ENCODE measurements at regions not wholly inside any gene's neighbourhood (a gene's known extent, or its start where the extent isn't known, plus 50 kb on each side); places are given as distances from the start of the nearest gene placed in this dataset.

DNA sequence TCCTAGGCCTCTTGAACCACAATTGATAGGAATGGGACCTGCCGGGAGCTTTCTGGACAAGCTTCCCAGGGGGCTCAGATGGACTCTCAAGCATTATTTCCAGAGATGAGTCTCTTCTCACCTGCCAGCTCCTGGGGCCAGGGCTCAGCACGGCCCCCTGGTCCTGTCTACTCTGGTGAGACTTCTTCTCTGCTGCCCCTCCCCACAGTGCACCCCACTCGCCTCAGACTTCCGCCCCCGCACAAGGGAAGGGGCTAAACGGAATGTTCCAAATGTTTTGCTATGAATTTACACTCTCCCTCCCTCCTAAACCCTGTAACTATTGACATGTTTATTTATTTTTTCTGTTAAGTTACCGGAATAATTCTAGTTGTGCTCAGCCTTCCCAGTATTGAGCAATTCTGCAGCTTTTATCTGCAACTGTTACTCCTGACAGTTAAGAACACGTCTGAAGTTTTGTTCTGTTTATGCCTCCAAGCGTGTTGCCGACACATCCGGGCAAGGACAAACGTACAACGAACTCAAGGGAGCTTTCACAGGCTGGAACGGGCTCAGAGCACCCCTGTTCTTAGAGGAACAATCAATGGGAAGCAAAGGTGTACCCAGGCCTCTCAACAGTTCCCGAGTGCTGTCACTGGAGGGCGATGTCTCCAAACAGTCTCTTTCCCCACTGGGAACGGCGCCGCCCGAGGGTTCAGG is 55.2 kb downstream of the FHIP2A start:
- H3K27me3 ChIP-seq (ENCODE audit: insufficient read depth, low read length, poor library complexity): no peaks in the 10 kb centered on the region
- no peaks in the 10 kb centered on the region for H4K20me1 ChIP-seq (ENCODE audit: insufficient read depth, low read length)
- H3K4me2 ChIP-seq (ENCODE audit: insufficient read depth, low read length): no peak overlapping the region
- H3K9ac ChIP-seq (ENCODE audit: low read depth, low read length): no peak overlapping the region
- H3K79me2 ChIP-seq (ENCODE audit: insufficient read depth, low read length): no peaks in the 10 kb centered on the region
- no peaks in the 10 kb centered on the region for H3K36me3 ChIP-seq (ENCODE audit: insufficient read depth, low read length)
- DNase-seq (peak; percentile 41), ATAC-seq (ENCODE audit: insufficient read depth, low read depth) (peak; percentile 70)
- H2AFZ ChIP-seq (ENCODE audit: low read depth, low read length): no peak overlapping the region
- H3K9me3 ChIP-seq (ENCODE audit: insufficient read depth, low read length, severe bottlenecking): no peaks in the 10 kb centered on the region
- TF ChIP-seq, protein P1, sequence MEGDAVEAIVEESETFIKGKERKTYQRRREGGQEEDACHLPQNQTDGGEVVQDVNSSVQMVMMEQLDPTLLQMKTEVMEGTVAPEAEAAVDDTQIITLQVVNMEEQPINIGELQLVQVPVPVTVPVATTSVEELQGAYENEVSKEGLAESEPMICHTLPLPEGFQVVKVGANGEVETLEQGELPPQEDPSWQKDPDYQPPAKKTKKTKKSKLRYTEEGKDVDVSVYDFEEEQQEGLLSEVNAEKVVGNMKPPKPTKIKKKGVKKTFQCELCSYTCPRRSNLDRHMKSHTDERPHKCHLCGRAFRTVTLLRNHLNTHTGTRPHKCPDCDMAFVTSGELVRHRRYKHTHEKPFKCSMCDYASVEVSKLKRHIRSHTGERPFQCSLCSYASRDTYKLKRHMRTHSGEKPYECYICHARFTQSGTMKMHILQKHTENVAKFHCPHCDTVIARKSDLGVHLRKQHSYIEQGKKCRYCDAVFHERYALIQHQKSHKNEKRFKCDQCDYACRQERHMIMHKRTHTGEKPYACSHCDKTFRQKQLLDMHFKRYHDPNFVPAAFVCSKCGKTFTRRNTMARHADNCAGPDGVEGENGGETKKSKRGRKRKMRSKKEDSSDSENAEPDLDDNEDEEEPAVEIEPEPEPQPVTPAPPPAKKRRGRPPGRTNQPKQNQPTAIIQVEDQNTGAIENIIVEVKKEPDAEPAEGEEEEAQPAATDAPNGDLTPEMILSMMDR (IDR thresholded peaks at IDR 0.05; ENCODE audit: borderline replicate concordance, extremely low read depth, low read length, poor library complexity, severe bottlenecking): peak; percentile 69
- no peak for TF ChIP-seq EZH2 (IDR thresholded peaks at IDR 0.05; ENCODE audit: borderline replicate concordance, low read depth, low read length, severe bottlenecking)
- H3K4me3 ChIP-seq (ENCODE audit: low read depth in 1 of 2, low read length in 2 of 2): no peak overlapping the region
- H3K4me1 ChIP-seq (ENCODE audit: insufficient read depth, low read length): peaks cover 7% of the 10 kb centered on the region
- no peak overlapping the region for H3K27ac ChIP-seq (ENCODE audit: low read length)

DNA sequence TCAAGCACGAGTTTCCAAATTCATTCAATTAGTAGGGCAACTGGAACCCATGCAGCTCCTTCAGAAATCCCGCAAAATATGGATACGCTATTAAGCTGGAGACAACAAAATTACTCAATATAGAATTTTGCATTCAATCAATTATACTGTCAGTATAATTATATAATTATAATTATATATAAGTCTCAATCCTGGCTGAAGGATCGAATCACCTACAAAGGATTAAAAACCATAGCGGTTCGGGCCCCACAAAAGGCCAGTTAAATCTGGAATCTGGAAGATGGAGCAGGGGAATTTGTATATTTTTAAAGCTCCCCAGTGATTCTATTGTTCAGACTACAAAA is 55.7 kb downstream of the FHIP2A start:
- no peak for ATAC-seq (ENCODE audit: insufficient read depth, low read depth)

DNA sequence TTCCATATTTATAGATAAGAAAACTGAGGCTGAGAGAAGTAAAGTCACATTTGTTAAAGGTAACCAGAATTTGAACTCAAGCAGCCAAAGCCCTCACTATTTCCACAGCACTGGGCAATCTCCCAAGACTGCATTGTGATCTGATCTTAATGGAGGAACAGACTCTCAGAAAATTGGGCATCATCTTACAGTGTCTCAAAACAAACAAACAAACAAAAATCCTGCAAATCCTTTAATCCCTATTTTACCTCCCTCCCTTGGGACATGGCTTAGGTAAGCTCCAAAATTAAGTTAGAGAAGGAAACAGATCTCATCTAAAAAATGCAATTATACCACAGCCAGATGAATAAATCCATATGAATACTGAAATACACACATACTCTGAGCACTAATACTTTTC is 57.5 kb downstream of the FHIP2A start:
- Histone ChIP-seq H3K27me3 (ENCODE audit: insufficient read depth, low read length, poor library complexity) (no peaks in the 10 kb centered on the region), H3K9ac (ENCODE audit: low read depth, low read length) (no peak overlapping the region), H3K4me2 (ENCODE audit: insufficient read depth, low read length) (no peak overlapping the region), H3K9me3 (ENCODE audit: insufficient read depth, low read length, severe bottlenecking) (no peaks in the 10 kb centered on the region), H2AFZ (ENCODE audit: low read depth, low read length) (no peak overlapping the region), H4K20me1 (ENCODE audit: insufficient read depth, low read length) (no peaks in the 10 kb centered on the region), H3K36me3 (ENCODE audit: insufficient read depth, low read length) (no peaks in the 10 kb centered on the region), H3K27ac (ENCODE audit: low read length) (no peak overlapping the region), H3K79me2 (ENCODE audit: insufficient read depth, low read length) (no peaks in the 10 kb centered on the region), H3K4me1 (ENCODE audit: insufficient read depth, low read length) (peaks cover 7% of the 10 kb centered on the region), H3K4me3 (ENCODE audit: low read depth in 1 of 2, low read length in 2 of 2) (no peak overlapping the region)
- no peak for DNase-seq
- ATAC-seq (ENCODE audit: insufficient read depth, low read depth): no peak
- TF ChIP-seq, protein P1 (IDR thresholded peaks at IDR 0.05; ENCODE audit: borderline replicate concordance, extremely low read depth, low read length, poor library complexity, severe bottlenecking): no peak
- TF ChIP-seq EZH2 (IDR thresholded peaks at IDR 0.05; ENCODE audit: borderline replicate concordance, low read depth, low read length, severe bottlenecking): no peak

More for the DNA sequence above, 55.7 kb downstream of the FHIP2A start:
- H3K27me3 ChIP-seq (ENCODE audit: insufficient read depth, low read length, poor library complexity): no peaks in the 10 kb centered on the region
- H3K4me2 ChIP-seq (ENCODE audit: insufficient read depth, low read length): no peak overlapping the region
- no peaks in the 10 kb centered on the region for H3K36me3 ChIP-seq (ENCODE audit: insufficient read depth, low read length)
- no peak overlapping the region for H3K27ac ChIP-seq (ENCODE audit: low read length)
- H3K4me3 ChIP-seq (ENCODE audit: low read depth in 1 of 2, low read length in 2 of 2): no peak overlapping the region
- no peak for DNase-seq
- TF ChIP-seq EZH2 (IDR thresholded peaks at IDR 0.05; ENCODE audit: borderline replicate concordance, low read depth, low read length, severe bottlenecking): no peak
- TF ChIP-seq, protein P1 (IDR thresholded peaks at IDR 0.05; ENCODE audit: borderline replicate concordance, extremely low read depth, low read length, poor library complexity, severe bottlenecking): no peak
- H3K9ac ChIP-seq (ENCODE audit: low read depth, low read length): no peak overlapping the region
- no peaks in the 10 kb centered on the region for H4K20me1 ChIP-seq (ENCODE audit: insufficient read depth, low read length)
- H3K9me3 ChIP-seq (ENCODE audit: insufficient read depth, low read length, severe bottlenecking): no peaks in the 10 kb centered on the region
- no peak overlapping the region for H2AFZ ChIP-seq (ENCODE audit: low read depth, low read length)
- H3K79me2 ChIP-seq (ENCODE audit: insufficient read depth, low read length): no peaks in the 10 kb centered on the region
- peaks cover 7% of the 10 kb centered on the region for H3K4me1 ChIP-seq (ENCODE audit: insufficient read depth, low read length)
